K562 (cell line): ENCODE measurements at regions not wholly inside any gene's neighbourhood (a gene's known extent, or its start where the extent isn't known, plus 50 kb on each side); places are given as distances from the start of the nearest gene placed in this dataset.

Experiments
- ATAC-seq: fragments of 200-7000 bp; cut with Tn5 transposase; 3 replicates; pipeline ENCODE4 v1.9.1; 2020; ENCODE audit warnings: moderate library complexity
- BruUV-seq: library from RNA; stranded (reverse); fragments of 400-500 nt; replicated peaks from 2 replicates; lab custom pipeline; 2021; lab: Mats Ljungman, UMichigan
- CTCF ChIA-PET: fragments of 300-600 bp; formaldehyde crosslinking; extraction: SDS; loops from one replicate; lab custom pipeline; 2021; ENCODE audit warnings: low intra/inter-chr PET ratio; lab: Yijun Ruan, JAX
- POLR2A ChIA-PET: fragments of 300-600, 350-650 bp; sonication (Branson Sonifier 250); formaldehyde crosslinking; extraction: SDS; loops from one replicate; lab custom pipeline; 2021; ENCODE audit warnings: antibody characterized with exemption, inconsistent platforms; lab: Yijun Ruan, JAX
- DNase-seq, 4 experiments: peaks; one replicate each; pipeline versions ENCODE4 v3.0.0 to v3.0.0-alpha.2; 2011 to 2018; ENCODE audit warnings: low spot score in 3 of 4, mixed read lengths in 3 of 4; ENCODE audit errors: extremely low read depth in 1 of 4
- FAIRE-seq: peaks from 2 replicates; lab custom pipeline; 2011; peaks lifted over from hg19 to GRCh38; lab: Jason Lieb, UNC
- H2AFZ ChIP-seq: 2 replicates; pipeline ENCODE4 v1.6.0; 2011; ENCODE audit warnings: low read depth, low read length, control low read depth, inconsistent platforms
- H3K27ac ChIP-seq: fragments of 200-600 bp; 3 replicates; pipeline ENCODE4 v1.8.0; 2011; ENCODE audit warnings: low read depth, mild to moderate bottlenecking, control low read depth, inconsistent platforms, low read length, moderate library complexity, mixed read lengths; ENCODE audit errors: extremely low read depth
- H3K27me3 ChIP-seq, 2 experiments: fragments of 300-600 bp in 1 of 2; 2 replicates in 1 of 2; 3 replicates in 1 of 2; pipeline versions ENCODE4 v1.6.0 to v1.8.0; 2011; ENCODE audit warnings: inconsistent platforms in 2 of 2, low read length in 2 of 2, mild to moderate bottlenecking in 1 of 2, mixed read lengths in 1 of 2, moderate library complexity in 1 of 2; ENCODE audit not compliant: control insufficient read depth in 2 of 2, insufficient read depth in 2 of 2
- H3K36me3 ChIP-seq: fragments of 300-600 bp; 3 replicates; pipeline ENCODE4 v1.8.0; 2011; ENCODE audit warnings: mild to moderate bottlenecking, low read length, inconsistent platforms; ENCODE audit not compliant: control insufficient read depth, insufficient read depth
- H3K4me1 ChIP-seq, 2 experiments: fragments of 200-600 bp in 1 of 2; replicated peaks in 1 of 2; 2 replicates in 1 of 2; 3 replicates in 1 of 2; pipeline versions ENCODE4 v1.5.1 to v1.8.0; 2011; ENCODE audit warnings: inconsistent platforms in 2 of 2, low read length in 2 of 2, mild to moderate bottlenecking in 1 of 2, mixed read lengths in 1 of 2, moderate library complexity in 1 of 2; ENCODE audit not compliant: control insufficient read depth in 2 of 2, insufficient read depth in 2 of 2
- H3K4me2 ChIP-seq: 2 replicates; pipeline ENCODE4 v1.6.1; 2011; ENCODE audit warnings: low read length, control low read depth, inconsistent platforms, mixed read lengths; ENCODE audit not compliant: insufficient read depth
- H3K4me3 ChIP-seq: fragments of 200-600 bp; sonication (generic), shearing (Covaris generic); 2 replicates; pipeline ENCODE4 v1.5.1; 2016; ENCODE audit warnings: control low read depth, inconsistent platforms
- H3K79me2 ChIP-seq: fragments of 200-600 bp; 3 replicates; pipeline ENCODE4 v1.8.0; 2011; ENCODE audit warnings: low read length, inconsistent platforms; ENCODE audit not compliant: control insufficient read depth, insufficient read depth
- H3K9ac ChIP-seq, 2 experiments: 2 replicates each; pipeline versions ENCODE4 v1.6.0 to v1.6.1; 2011; ENCODE audit warnings: low read depth in 2 of 2, low read length in 2 of 2, control low read depth in 1 of 2, inconsistent platforms in 1 of 2, mild to moderate bottlenecking in 1 of 2, mixed read lengths in 1 of 2; ENCODE audit not compliant: insufficient read depth in 1 of 2
- H3K9me1 ChIP-seq: one replicate; pipeline ENCODE4 v1.6.0; 2011; ENCODE audit warnings: inconsistent platforms, mild to moderate bottlenecking, low read length, moderate library complexity; ENCODE audit not compliant: control insufficient read depth, insufficient read depth
- H3K9me3 ChIP-seq: replicated peaks from 2 replicates; pipeline ENCODE4 v1.5.1; 2011; ENCODE audit warnings: low read depth, low read length, inconsistent platforms; ENCODE audit not compliant: control insufficient read depth, insufficient read depth
- H4K20me1 ChIP-seq: replicated peaks from 2 replicates; pipeline ENCODE4 v1.6.1; 2011; ENCODE audit warnings: low read length, inconsistent platforms, mixed read lengths; ENCODE audit not compliant: control insufficient read depth, insufficient read depth
- CTCF ChIP-seq, 3 experiments: IDR thresholded peaks in 2 of 3; conservative IDR thresholded peaks in 1 of 3; 2 replicates each; pipeline ENCODE4 v1.5.1; 2011 to 2012; ENCODE audit warnings: low read length in 3 of 3, mild to moderate bottlenecking in 3 of 3, control low read depth in 2 of 3, improper control_type of control experiment in 1 of 3, inconsistent platforms in 1 of 3, low read depth in 1 of 3, mixed read lengths in 1 of 3, moderate library complexity in 1 of 3; ENCODE audit not compliant: insufficient read depth in 2 of 3
- GTF2F1 ChIP-seq: IDR thresholded peaks from 2 replicates; pipeline ENCODE4 v1.6.1; 2011; ENCODE audit warnings: low read depth, low read length, improper control_type of control experiment
- IRF1 ChIP-seq: sonication (generic); formaldehyde crosslinking; IDR thresholded peaks from 2 replicates; pipeline ENCODE4 v1.8.0; 2022; ENCODE audit warnings: missing genetic modification reagents, mild to moderate bottlenecking, borderline replicate concordance
- RAD21 ChIP-seq, 2 experiments: fragments of 250-450 bp in 1 of 2; fragments of 450-650 bp in 1 of 2; sonication (Bioruptor Pico) in 1 of 2; formaldehyde crosslinking in 1 of 2; IDR thresholded peaks in 1 of 2; conservative IDR thresholded peaks in 1 of 2; 2 replicates each; pipeline versions ENCODE4 v1.4.0 to v1.8.0; 2020 to 2022; ENCODE audit warnings: mild to moderate bottlenecking in 2 of 2, moderate library complexity in 1 of 2
- REST ChIP-seq, 2 experiments: fragments of 450-650 bp; formaldehyde crosslinking in 1 of 2; IDR thresholded peaks; 2 replicates each; pipeline versions ENCODE4 v1.4.0 to v1.6.1; 2014 to 2020; ENCODE audit warnings: mild to moderate bottlenecking in 2 of 2, borderline replicate concordance in 1 of 2, low read depth in 1 of 2
- ZFX ChIP-seq: sonication (generic); formaldehyde crosslinking; IDR thresholded peaks from 2 replicates; pipeline ENCODE4 v1.8.0; 2022; ENCODE audit warnings: mild to moderate bottlenecking, missing genetic modification reagents, moderate library complexity
- WGBS: fragments of 100-300 bp; shearing (Covaris generic); methylation state at CpG from one replicate; pipeline ENCODE4 v1.1.6; 2016; ENCODE audit warnings: low coverage, mixed read lengths; ENCODE audit not compliant: insufficient coverage; ENCODE audit errors: missing lambda C conversion rate; 5-methylcytosine and 5-hydroxymethylcytosine counted together
- in situ Hi-C: fragments of 300-500 bp; cut with MboI; formaldehyde crosslinking; loops from 4 replicates; pipeline ENCODE4 v1.15.0; 2018; ENCODE audit warnings: inconsistent platforms, mixed read lengths
- intact Hi-C: fragments of 100-400 bp; cut with micrococcal nuclease; formaldehyde crosslinking; loops from 2 replicates; pipeline ENCODE4 v1.14.2; 2022

GRCh38 chrX:69060631-69061408 is 104.4 kb downstream of the PJA1 start:
- ATAC-seq: peak; percentile 55; the same call in 1 of the 3 replicates
- Histone ChIP-seq H3K27me3 (peaks cover 0 to 16% of the 10 kb centered on the region in 2 experiments; a peak in 1 of 5 replicates), H3K79me2 (no peaks in the 10 kb centered on the region), H3K4me3 (no peak overlapping the region), H2AFZ (no peak overlapping the region), H3K4me2 (no peak overlapping the region), H3K9ac (no peak overlapping the region)
- CTCF ChIA-PET: interaction anchor here (1.0 kb wide), 1 partner anchor 233 kb away, joined by 6 read pairs; no protein-coding TSS in a partner anchor
- BruUV-seq: no TSS peak
- intact Hi-C loops: loop anchor here (2.0 kb wide), 1 partner anchor 232 kb away; the partner anchor contains the start of gene EFNB1
- POLR2A ChIA-PET: no interaction called here
- WGBS: 0% methylated on average over 6 of the region's 6 CpGs
- no peak for FAIRE-seq
- TF ChIP-seq ZFX (CRISPR knock-in tag): no peak
- TF ChIP-seq REST (IDR thresholded peaks at IDR 0.05; ENCODE audit: borderline replicate concordance): peak; percentile 16; the same call in 1 of the 2 replicates
- no peak for TF ChIP-seq REST (CRISPR knock-in tag; IDR thresholded peaks at IDR 0.05; ENCODE audit: low read depth)
- peak; percentile 19 to 51; a peak in 3 of 4 replicates for TF ChIP-seq RAD21 (CRISPR knock-in tag; conservative IDR thresholded peaks at IDR 0.05 in 1 of 2, IDR thresholded peaks at IDR 0.05 in 1 of 2)
- peak in 2 of 3 experiments; percentile 32; a peak in 3 of 6 replicates for TF ChIP-seq CTCF (IDR thresholded peaks at IDR 0.05 in 2 of 3, conservative IDR thresholded peaks at IDR 0.05 in 1 of 3; ENCODE audit: insufficient read depth in 2 of 3, low read depth in 1 of 3, low read length in 3 of 3)
- no peak for TF ChIP-seq IRF1 (CRISPR knock-in tag)
- no peak for TF ChIP-seq GTF2F1
- TF ChIP-seq, all 486 proteins: peak for 3
- H3K36me3 ChIP-seq: no peaks in the 10 kb centered on the region
- DNase-seq: no peak
- no peaks in the 10 kb centered on the region for H3K4me1 ChIP-seq
- in situ Hi-C loops: loop anchor here (10.0 kb wide), 1 partner anchor 236 kb away; the partner anchor contains the start of gene EFNB1
- peaks cover 4% of the 10 kb centered on the region; the same call in 1 of the 2 replicates for H4K20me1 ChIP-seq
- H3K9me3 ChIP-seq: no peaks in the 10 kb centered on the region
- no peaks in the 10 kb centered on the region for H3K9me1 ChIP-seq
- no peak overlapping the region for H3K27ac ChIP-seq
